Suppressor macrophage (primary cell): ENCODE measurements at regions not wholly inside any gene's neighbourhood (a gene's known extent, or its start where the extent isn't known, plus 50 kb on each side); places are given as distances from the start of the nearest gene placed in this dataset.

Experiments
- DNase-seq, 4 experiments: peaks; one replicate each; pipeline ENCODE4 v3.0.0-alpha.2; 2020 to 2022

- no peak for DNase-seq
Measured at GRCh38 chr3:64905906-64906410, 218.2 kb upstream of the ADAMTS9 start.

GRCh38 chr3:64903006-64903405 lies 215.2 kb upstream of the ADAMTS9 start:
- DNase-seq = no peak

- DNase-seq = no peak
Measured at GRCh38 chr3:64901986-64902516, 214.3 kb upstream of the ADAMTS9 start.

GRCh38 chr3:64901522-64901885 lies 213.7 kb upstream of the ADAMTS9 start:
- no peak for DNase-seq

GRCh38 chr3:64900617-64901521 lies 213.1 kb upstream of the ADAMTS9 start:
- DNase-seq = no peak

GRCh38 chr3:64900156-64900555 lies 212.4 kb upstream of the ADAMTS9 start:
- DNase-seq = no peak

- no peak for DNase-seq
Measured at GRCh38 chr3:64898941-64899340, 211.1 kb upstream of the ADAMTS9 start.

GRCh38 chr3:64895991-64896895 lies 208.4 kb upstream of the ADAMTS9 start:
- DNase-seq = no peak

GRCh38 chr3:64895106-64895990 lies 207.5 kb upstream of the ADAMTS9 start:
- DNase-seq = no peak

- no peak for DNase-seq
Measured at GRCh38 chr3:64894006-64894405, 206.2 kb upstream of the ADAMTS9 start.

- DNase-seq = no peak
Measured at GRCh38 chr3:64892671-64893309, 205.0 kb upstream of the ADAMTS9 start.

GRCh38 chr3:64891021-64891420 lies 203.2 kb upstream of the ADAMTS9 start:
- DNase-seq = no peak

GRCh38 chr3:64890466-64890865 lies 202.7 kb upstream of the ADAMTS9 start:
- DNase-seq = no peak

GRCh38 chr3:64890006-64890405 lies 202.2 kb upstream of the ADAMTS9 start:
- no peak for DNase-seq

GRCh38 chr3:64888840-64889392 lies 201.1 kb upstream of the ADAMTS9 start:
- DNase-seq = no peak

- DNase-seq = no peak
Measured at GRCh38 chr3:64888165-64888564, 200.4 kb upstream of the ADAMTS9 start.

- no peak for DNase-seq
Measured at GRCh38 chr3:64885055-64885454, 197.3 kb upstream of the ADAMTS9 start.

- no peak for DNase-seq
Measured at GRCh38 chr3:64884536-64884935, 196.7 kb upstream of the ADAMTS9 start.

GRCh38 chr3:64880916-64881315 lies 193.1 kb upstream of the ADAMTS9 start:
- DNase-seq = no peak

GRCh38 chr3:64878362-64878761 lies 190.6 kb upstream of the ADAMTS9 start:
- no peak for DNase-seq

GRCh38 chr3:64873400-64873799 lies 185.6 kb upstream of the ADAMTS9 start:
- DNase-seq = no peak
